GM23338 (cell line): ENCODE measurements at regions not wholly inside any gene's neighbourhood (a gene's known extent, or its start where the extent isn't known, plus 50 kb on each side); places are given as distances from the start of the nearest gene placed in this dataset.

ENCODE experiments used
- CREB1 ChIP-seq: fragments of 250-450 bp; sonication (Bioruptor Pico); IDR thresholded peaks from 2 replicates; pipeline ENCODE4 v1.5.0; 2020; ENCODE audit warnings: low read depth, mild to moderate bottlenecking, moderate library complexity
- EZH2 ChIP-seq: fragments of 200-600 bp; sonication (generic); IDR thresholded peaks from one replicate; pipeline ENCODE4 v1.8.0; 2017; ENCODE audit warnings: antibody characterized with exemption, mild to moderate bottlenecking, low read depth; ENCODE audit not compliant: unreplicated experiment
- EZH2phosphoT487 ChIP-seq: fragments of 200-600 bp; sonication (generic); IDR thresholded peaks from one replicate; pipeline ENCODE4 v1.8.1; 2018; ENCODE audit warnings: antibody characterized with exemption; ENCODE audit not compliant: unreplicated experiment
- JUNB ChIP-seq: IDR thresholded peaks from one replicate; pipeline ENCODE4 v1.6.1; 2016; ENCODE audit warnings: antibody characterized with exemption; ENCODE audit not compliant: unreplicated experiment
- POLR2AphosphoS5 ChIP-seq: IDR thresholded peaks from 2 replicates; pipeline ENCODE4 v1.6.1; 2016; ENCODE audit warnings: antibody characterized with exemption, low read depth
- STAT1 ChIP-seq: IDR thresholded peaks from one replicate; pipeline ENCODE4 v1.6.1; 2016; ENCODE audit warnings: antibody characterized with exemption; ENCODE audit not compliant: unreplicated experiment
- ZNF331 ChIP-seq: fragments of 250-450 bp; sonication (Bioruptor Pico); IDR thresholded peaks from 2 replicates; pipeline ENCODE4 v1.5.0; 2020; ENCODE audit warnings: low read depth, mild to moderate bottlenecking, moderate library complexity
- TF ChIP-seq, protein P1 (sequence below), 2 experiments: fragments of 200-600 bp in 1 of 2; sonication (generic) in 1 of 2; conservative IDR thresholded peaks; 2 replicates each; pipeline versions ENCODE4 v1.5.1 to v1.6.1; 2016 to 2017; ENCODE audit warnings: antibody characterized with exemption in 2 of 2, low read depth in 2 of 2, mild to moderate bottlenecking in 2 of 2, moderate library complexity in 1 of 2
- TF ChIP-seq, protein P2 (sequence below): IDR thresholded peaks from one replicate; pipeline ENCODE4 v1.6.1; 2018; ENCODE audit warnings: antibody characterized with exemption; ENCODE audit not compliant: unreplicated experiment

- TF ChIP-seq, protein P1, sequence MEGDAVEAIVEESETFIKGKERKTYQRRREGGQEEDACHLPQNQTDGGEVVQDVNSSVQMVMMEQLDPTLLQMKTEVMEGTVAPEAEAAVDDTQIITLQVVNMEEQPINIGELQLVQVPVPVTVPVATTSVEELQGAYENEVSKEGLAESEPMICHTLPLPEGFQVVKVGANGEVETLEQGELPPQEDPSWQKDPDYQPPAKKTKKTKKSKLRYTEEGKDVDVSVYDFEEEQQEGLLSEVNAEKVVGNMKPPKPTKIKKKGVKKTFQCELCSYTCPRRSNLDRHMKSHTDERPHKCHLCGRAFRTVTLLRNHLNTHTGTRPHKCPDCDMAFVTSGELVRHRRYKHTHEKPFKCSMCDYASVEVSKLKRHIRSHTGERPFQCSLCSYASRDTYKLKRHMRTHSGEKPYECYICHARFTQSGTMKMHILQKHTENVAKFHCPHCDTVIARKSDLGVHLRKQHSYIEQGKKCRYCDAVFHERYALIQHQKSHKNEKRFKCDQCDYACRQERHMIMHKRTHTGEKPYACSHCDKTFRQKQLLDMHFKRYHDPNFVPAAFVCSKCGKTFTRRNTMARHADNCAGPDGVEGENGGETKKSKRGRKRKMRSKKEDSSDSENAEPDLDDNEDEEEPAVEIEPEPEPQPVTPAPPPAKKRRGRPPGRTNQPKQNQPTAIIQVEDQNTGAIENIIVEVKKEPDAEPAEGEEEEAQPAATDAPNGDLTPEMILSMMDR (conservative IDR thresholded peaks at IDR 0.05; ENCODE audit: low read depth in 2 of 2): no peak
- TF ChIP-seq POLR2AphosphoS5 (no peak), CREB1 (CRISPR knock-in tag) (no peak), EZH2 (no peak), EZH2phosphoT487 (no peak), STAT1 (no peak), JUNB (no peak), ZNF331 (CRISPR knock-in tag) (no peak)
- TF ChIP-seq, protein P2, sequence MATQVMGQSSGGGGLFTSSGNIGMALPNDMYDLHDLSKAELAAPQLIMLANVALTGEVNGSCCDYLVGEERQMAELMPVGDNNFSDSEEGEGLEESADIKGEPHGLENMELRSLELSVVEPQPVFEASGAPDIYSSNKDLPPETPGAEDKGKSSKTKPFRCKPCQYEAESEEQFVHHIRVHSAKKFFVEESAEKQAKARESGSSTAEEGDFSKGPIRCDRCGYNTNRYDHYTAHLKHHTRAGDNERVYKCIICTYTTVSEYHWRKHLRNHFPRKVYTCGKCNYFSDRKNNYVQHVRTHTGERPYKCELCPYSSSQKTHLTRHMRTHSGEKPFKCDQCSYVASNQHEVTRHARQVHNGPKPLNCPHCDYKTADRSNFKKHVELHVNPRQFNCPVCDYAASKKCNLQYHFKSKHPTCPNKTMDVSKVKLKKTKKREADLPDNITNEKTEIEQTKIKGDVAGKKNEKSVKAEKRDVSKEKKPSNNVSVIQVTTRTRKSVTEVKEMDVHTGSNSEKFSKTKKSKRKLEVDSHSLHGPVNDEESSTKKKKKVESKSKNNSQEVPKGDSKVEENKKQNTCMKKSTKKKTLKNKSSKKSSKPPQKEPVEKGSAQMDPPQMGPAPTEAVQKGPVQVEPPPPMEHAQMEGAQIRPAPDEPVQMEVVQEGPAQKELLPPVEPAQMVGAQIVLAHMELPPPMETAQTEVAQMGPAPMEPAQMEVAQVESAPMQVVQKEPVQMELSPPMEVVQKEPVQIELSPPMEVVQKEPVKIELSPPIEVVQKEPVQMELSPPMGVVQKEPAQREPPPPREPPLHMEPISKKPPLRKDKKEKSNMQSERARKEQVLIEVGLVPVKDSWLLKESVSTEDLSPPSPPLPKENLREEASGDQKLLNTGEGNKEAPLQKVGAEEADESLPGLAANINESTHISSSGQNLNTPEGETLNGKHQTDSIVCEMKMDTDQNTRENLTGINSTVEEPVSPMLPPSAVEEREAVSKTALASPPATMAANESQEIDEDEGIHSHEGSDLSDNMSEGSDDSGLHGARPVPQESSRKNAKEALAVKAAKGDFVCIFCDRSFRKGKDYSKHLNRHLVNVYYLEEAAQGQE: no peak
Measured at GRCh38 chr5:124612023-124612422, 134.4 kb downstream of the ZNF608 start.
